ENCODE measurements at regions not wholly inside any gene's neighbourhood (a gene's known extent, or its start where the extent isn't known, plus 50 kb on each side); places are given as distances from the start of the nearest gene placed in this dataset.
"Not testable (repeated sequence)": the region's sequence is repeated elsewhere in the genome, so short reads cannot be mapped to it uniquely, and the experiment has no call there.

- H2AFZ ChIP-seq (ENCODE audit: low read length), result no peak overlapping the region
- no peak overlapping the region for H3K9ac ChIP-seq (ENCODE audit: low read depth, low read length, poor library complexity, severe bottlenecking)
- no peaks in the 10 kb centered on the region for H3F3A ChIP-seq (ENCODE audit: low read depth)
- H3K27me3 ChIP-seq (ENCODE audit: insufficient read depth, low read length, poor library complexity, severe bottlenecking), result no peaks in the 10 kb centered on the region
- no peaks in the 10 kb centered on the region for H3K79me2 ChIP-seq (ENCODE audit: insufficient read depth, low read length)
- H3K4me3 ChIP-seq (ENCODE audit: low read length, poor library complexity, severe bottlenecking), result no peak overlapping the region
- TF ChIP-seq EZH2phosphoT487 (IDR thresholded peaks at IDR 0.05; ENCODE audit: borderline replicate concordance), result no peak
- TF ChIP-seq, protein P1, sequence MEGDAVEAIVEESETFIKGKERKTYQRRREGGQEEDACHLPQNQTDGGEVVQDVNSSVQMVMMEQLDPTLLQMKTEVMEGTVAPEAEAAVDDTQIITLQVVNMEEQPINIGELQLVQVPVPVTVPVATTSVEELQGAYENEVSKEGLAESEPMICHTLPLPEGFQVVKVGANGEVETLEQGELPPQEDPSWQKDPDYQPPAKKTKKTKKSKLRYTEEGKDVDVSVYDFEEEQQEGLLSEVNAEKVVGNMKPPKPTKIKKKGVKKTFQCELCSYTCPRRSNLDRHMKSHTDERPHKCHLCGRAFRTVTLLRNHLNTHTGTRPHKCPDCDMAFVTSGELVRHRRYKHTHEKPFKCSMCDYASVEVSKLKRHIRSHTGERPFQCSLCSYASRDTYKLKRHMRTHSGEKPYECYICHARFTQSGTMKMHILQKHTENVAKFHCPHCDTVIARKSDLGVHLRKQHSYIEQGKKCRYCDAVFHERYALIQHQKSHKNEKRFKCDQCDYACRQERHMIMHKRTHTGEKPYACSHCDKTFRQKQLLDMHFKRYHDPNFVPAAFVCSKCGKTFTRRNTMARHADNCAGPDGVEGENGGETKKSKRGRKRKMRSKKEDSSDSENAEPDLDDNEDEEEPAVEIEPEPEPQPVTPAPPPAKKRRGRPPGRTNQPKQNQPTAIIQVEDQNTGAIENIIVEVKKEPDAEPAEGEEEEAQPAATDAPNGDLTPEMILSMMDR (conservative IDR thresholded peaks at IDR 0.05; ENCODE audit: low read length), result no peak
- no peaks in the 10 kb centered on the region for H4K20me1 ChIP-seq (ENCODE audit: insufficient read depth, low read length, poor library complexity, severe bottlenecking)
- H3K4me1 ChIP-seq (ENCODE audit: insufficient read depth, low read length, poor library complexity, severe bottlenecking), result no peaks in the 10 kb centered on the region
- no peak overlapping the region for H3K4me2 ChIP-seq (ENCODE audit: low read depth, low read length, poor library complexity, severe bottlenecking)
- no peaks in the 10 kb centered on the region for H3K9me3 ChIP-seq (ENCODE audit: insufficient read depth, low read depth, low read length)
- no peaks in the 10 kb centered on the region for H3K36me3 ChIP-seq (ENCODE audit: insufficient read depth, low read length)
- H3K9me2 ChIP-seq (replicated peaks; ENCODE audit: low read depth, low read length), result no peaks in the 10 kb centered on the region
These were observed 1784.9 kb upstream of the DEFB115 start for GRCh38 chr20:29472606-29473005.

DNA sequence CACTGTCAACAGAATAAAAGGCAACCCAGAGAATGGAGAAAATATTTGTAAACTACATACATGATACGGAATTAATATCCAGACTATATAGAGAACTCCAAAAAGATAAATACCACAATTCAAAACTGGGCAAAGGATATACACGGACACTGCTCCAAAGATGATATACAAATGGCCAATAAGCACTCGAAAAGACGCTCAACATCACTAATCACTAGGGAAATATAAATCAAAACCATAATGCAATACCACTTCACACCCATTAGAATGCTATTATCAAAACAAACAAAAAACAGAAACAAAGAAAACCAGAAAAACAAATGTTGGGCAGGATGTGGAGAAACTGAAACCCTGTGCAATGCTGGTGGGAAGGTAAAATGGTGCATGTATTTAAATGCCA lies 1764.6 kb upstream of the DEFB115 start:
- H2AFZ ChIP-seq (ENCODE audit: low read length); H3K79me2 ChIP-seq (ENCODE audit: insufficient read depth, low read length); H3K27me3 ChIP-seq (ENCODE audit: insufficient read depth, low read length, poor library complexity, severe bottlenecking); H3K9ac ChIP-seq (ENCODE audit: low read depth, low read length, poor library complexity, severe bottlenecking); H3F3A ChIP-seq (ENCODE audit: low read depth); H3K4me2 ChIP-seq (ENCODE audit: low read depth, low read length, poor library complexity, severe bottlenecking); H3K4me1 ChIP-seq (ENCODE audit: insufficient read depth, low read length, poor library complexity, severe bottlenecking); H3K9me3 ChIP-seq (ENCODE audit: insufficient read depth, low read depth, low read length); H4K20me1 ChIP-seq (ENCODE audit: insufficient read depth, low read length, poor library complexity, severe bottlenecking); H3K9me2 ChIP-seq (replicated peaks; ENCODE audit: low read depth, low read length); H3K4me3 ChIP-seq (ENCODE audit: low read length, poor library complexity, severe bottlenecking); H3K36me3 ChIP-seq (ENCODE audit: insufficient read depth, low read length): not testable (repeated sequence)

DNA sequence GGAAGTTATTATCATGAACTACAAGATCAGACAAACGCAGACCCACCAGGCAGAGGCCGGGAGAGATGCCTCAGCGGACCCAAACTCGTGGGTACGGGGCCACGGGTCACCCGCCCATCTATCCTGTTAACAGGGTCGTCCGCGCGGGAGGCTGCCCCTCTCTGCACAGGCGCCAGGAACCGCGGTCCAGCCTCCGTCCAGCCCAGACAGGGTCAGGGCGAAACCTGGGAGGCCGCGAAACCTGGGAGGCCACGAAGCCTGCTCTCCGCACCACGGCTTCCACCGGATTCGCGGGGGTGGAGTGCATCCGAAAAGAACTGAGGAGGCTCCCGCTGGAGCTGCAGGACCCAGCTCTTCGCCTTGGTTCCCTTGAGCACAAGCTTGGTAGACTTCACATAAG lies 1760.7 kb upstream of the DEFB115 start:
- not testable (repeated sequence) for H3F3A ChIP-seq (ENCODE audit: low read depth); H3K36me3 ChIP-seq (ENCODE audit: insufficient read depth, low read length); H3K4me2 ChIP-seq (ENCODE audit: low read depth, low read length, poor library complexity, severe bottlenecking); H3K9me2 ChIP-seq (replicated peaks; ENCODE audit: low read depth, low read length); H2AFZ ChIP-seq (ENCODE audit: low read length); H4K20me1 ChIP-seq (ENCODE audit: insufficient read depth, low read length, poor library complexity, severe bottlenecking); H3K9me3 ChIP-seq (ENCODE audit: insufficient read depth, low read depth, low read length); H3K79me2 ChIP-seq (ENCODE audit: insufficient read depth, low read length); H3K4me1 ChIP-seq (ENCODE audit: insufficient read depth, low read length, poor library complexity, severe bottlenecking); H3K27me3 ChIP-seq (ENCODE audit: insufficient read depth, low read length, poor library complexity, severe bottlenecking); H3K4me3 ChIP-seq (ENCODE audit: low read length, poor library complexity, severe bottlenecking); H3K9ac ChIP-seq (ENCODE audit: low read depth, low read length, poor library complexity, severe bottlenecking)

DNA sequence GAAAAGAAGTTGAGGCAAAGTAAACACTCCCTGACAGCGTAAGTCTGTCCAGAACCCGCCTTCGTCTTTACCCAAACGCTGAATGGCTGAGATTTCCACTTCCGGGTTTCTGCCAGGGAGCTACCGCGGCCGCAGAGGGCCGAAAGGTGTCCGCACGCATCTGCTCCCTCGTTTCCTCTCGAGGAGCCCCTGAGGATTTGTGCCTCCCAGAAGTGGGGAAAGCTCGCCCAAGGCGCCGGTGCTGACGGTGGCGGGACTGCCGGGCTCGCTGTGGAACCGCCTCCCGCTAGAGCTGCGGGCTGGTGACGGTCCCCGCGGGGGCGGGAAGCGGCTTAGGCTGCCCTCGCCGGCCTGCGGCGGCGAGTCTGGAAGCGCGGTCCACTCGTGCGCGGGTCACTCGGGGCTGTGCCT lies 1760.2 kb upstream of the DEFB115 start:
- no peaks in the 10 kb centered on the region for H4K20me1 ChIP-seq (ENCODE audit: insufficient read depth, low read length, poor library complexity, severe bottlenecking)
- no peak overlapping the region for H3K4me2 ChIP-seq (ENCODE audit: low read depth, low read length, poor library complexity, severe bottlenecking)
- H3K9ac ChIP-seq (ENCODE audit: low read depth, low read length, poor library complexity, severe bottlenecking), result no peak overlapping the region
- no peaks in the 10 kb centered on the region for H3K36me3 ChIP-seq (ENCODE audit: insufficient read depth, low read length)
- TF ChIP-seq, protein P1 (conservative IDR thresholded peaks at IDR 0.05; ENCODE audit: low read length), result no peak
- no peak for TF ChIP-seq EZH2phosphoT487 (IDR thresholded peaks at IDR 0.05; ENCODE audit: borderline replicate concordance)
- no peaks in the 10 kb centered on the region for H3F3A ChIP-seq (ENCODE audit: low read depth)
- no peak overlapping the region for H2AFZ ChIP-seq (ENCODE audit: low read length)
- H3K4me3 ChIP-seq (ENCODE audit: low read length, poor library complexity, severe bottlenecking), result no peak overlapping the region
- peaks cover 3% of the 10 kb centered on the region; the same call in 1 of the 2 replicates for H3K9me3 ChIP-seq (ENCODE audit: insufficient read depth, low read depth, low read length)
- H3K79me2 ChIP-seq (ENCODE audit: insufficient read depth, low read length), result no peaks in the 10 kb centered on the region
- H3K27me3 ChIP-seq (ENCODE audit: insufficient read depth, low read length, poor library complexity, severe bottlenecking), result no peaks in the 10 kb centered on the region
- H3K9me2 ChIP-seq (replicated peaks; ENCODE audit: low read depth, low read length), result no peaks in the 10 kb centered on the region
- no peaks in the 10 kb centered on the region for H3K4me1 ChIP-seq (ENCODE audit: insufficient read depth, low read length, poor library complexity, severe bottlenecking)

- not testable (repeated sequence) for H3K36me3 ChIP-seq (ENCODE audit: insufficient read depth, low read length); H3K4me1 ChIP-seq (ENCODE audit: insufficient read depth, low read length, poor library complexity, severe bottlenecking); H3K9ac ChIP-seq (ENCODE audit: low read depth, low read length, poor library complexity, severe bottlenecking); H3F3A ChIP-seq (ENCODE audit: low read depth); H2AFZ ChIP-seq (ENCODE audit: low read length); H3K9me3 ChIP-seq (ENCODE audit: insufficient read depth, low read depth, low read length); H3K4me3 ChIP-seq (ENCODE audit: low read length, poor library complexity, severe bottlenecking); H3K4me2 ChIP-seq (ENCODE audit: low read depth, low read length, poor library complexity, severe bottlenecking); H3K79me2 ChIP-seq (ENCODE audit: insufficient read depth, low read length); H3K9me2 ChIP-seq (replicated peaks; ENCODE audit: low read depth, low read length); H3K27me3 ChIP-seq (ENCODE audit: insufficient read depth, low read length, poor library complexity, severe bottlenecking); H4K20me1 ChIP-seq (ENCODE audit: insufficient read depth, low read length, poor library complexity, severe bottlenecking)
These were observed 1759.8 kb upstream of the DEFB115 start for GRCh38 chr20:29497684-29498083.

GRCh38 chr20:29500738-29501137 lies 1756.7 kb upstream of the DEFB115 start:
- not testable (repeated sequence) for H3K79me2 ChIP-seq (ENCODE audit: insufficient read depth, low read length); H3K9me3 ChIP-seq (ENCODE audit: insufficient read depth, low read depth, low read length); H2AFZ ChIP-seq (ENCODE audit: low read length); H3K9me2 ChIP-seq (replicated peaks; ENCODE audit: low read depth, low read length); H3K9ac ChIP-seq (ENCODE audit: low read depth, low read length, poor library complexity, severe bottlenecking); H3K4me2 ChIP-seq (ENCODE audit: low read depth, low read length, poor library complexity, severe bottlenecking); H3K27me3 ChIP-seq (ENCODE audit: insufficient read depth, low read length, poor library complexity, severe bottlenecking); H3K4me1 ChIP-seq (ENCODE audit: insufficient read depth, low read length, poor library complexity, severe bottlenecking); H3K36me3 ChIP-seq (ENCODE audit: insufficient read depth, low read length); H3K4me3 ChIP-seq (ENCODE audit: low read length, poor library complexity, severe bottlenecking); H4K20me1 ChIP-seq (ENCODE audit: insufficient read depth, low read length, poor library complexity, severe bottlenecking); H3F3A ChIP-seq (ENCODE audit: low read depth)
